G401 (cell line): ENCODE measurements at regions not wholly inside any gene's neighbourhood (a gene's known extent, or its start where the extent isn't known, plus 50 kb on each side); places are given as distances from the start of the nearest gene placed in this dataset.

Source experiments
- DNase-seq: peaks from one replicate; pipeline ENCODE4 v3.0.0-alpha.2; 2015; ENCODE audit warnings: low spot score
- in situ Hi-C: cut with HindIII; loops from 2 replicates; pipeline ENCODE4 v1.10.0; 2016; ENCODE audit warnings: low sequenced_read_pairs, mixed read lengths

GRCh38 chr12:24728366-24728765 lies 220.5 kb downstream of the BCAT1 start:
- in situ Hi-C loops: no loop called here

DNA sequence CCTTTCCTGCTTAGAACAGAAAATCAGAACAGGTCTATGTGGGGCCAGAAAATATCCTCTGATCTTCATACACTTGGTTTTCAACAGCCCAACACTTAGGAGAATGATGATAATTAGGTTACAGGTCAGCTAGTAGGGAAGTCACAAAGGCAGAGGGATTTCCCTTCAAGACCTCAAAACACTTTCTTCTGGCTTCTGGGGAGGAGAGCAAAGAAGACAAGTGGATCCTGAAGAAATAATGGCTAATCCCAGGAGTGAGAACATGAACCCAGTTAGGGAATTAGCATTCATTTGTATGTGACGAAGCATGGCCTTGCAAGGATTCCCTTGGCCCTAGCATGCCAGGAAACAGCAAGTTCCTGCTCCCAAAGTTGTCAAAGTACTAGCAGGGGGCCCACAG lies 223.3 kb downstream of the BCAT1 start:
- in situ Hi-C loops: no loop called here
- no peak for DNase-seq

More at GRCh38 chr12:24728366-24728765, 220.5 kb downstream of the BCAT1 start:
- no peak for DNase-seq

DNA sequence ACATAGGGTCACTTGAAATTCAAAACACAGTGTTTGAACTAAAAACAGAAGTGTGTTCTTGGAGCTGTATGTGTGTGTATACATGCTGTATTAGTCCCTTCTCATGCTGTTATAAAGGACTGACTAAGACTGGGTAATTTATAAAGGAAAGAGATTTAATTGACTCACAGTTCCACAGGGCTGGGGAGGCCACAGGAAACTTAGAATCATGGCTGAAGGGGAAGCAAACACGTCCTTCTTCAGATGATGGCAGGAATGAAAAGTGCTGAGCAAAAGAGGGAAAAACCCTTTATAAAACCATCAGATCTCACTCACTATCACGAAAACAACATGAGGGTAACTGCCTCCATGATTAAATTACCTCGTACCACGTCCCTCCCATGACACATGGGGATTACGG lies 224.1 kb downstream of the BCAT1 start:
- DNase-seq: no peak
- in situ Hi-C loops: no loop called here

DNA sequence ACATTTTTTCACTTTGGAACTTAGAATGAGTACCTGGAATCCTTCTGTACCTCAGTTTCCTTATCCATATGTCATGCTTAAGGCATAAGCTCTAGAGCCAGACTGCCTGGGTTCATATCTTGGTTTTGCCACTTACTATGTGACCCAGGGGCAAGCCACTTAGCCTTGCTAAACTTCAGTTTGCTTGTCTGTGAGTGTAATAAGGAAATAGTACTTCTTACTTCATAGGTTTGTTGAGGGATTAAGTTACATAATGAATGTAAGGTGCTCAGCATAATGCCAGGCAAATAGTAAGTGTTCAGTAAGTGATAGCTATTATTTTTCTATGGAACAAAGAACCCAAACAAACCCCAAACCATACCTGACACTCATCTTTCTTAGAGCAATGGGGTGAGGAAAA lies 225.1 kb downstream of the BCAT1 start:
- no peak for DNase-seq
- in situ Hi-C loops: no loop called here

GRCh38 chr12:24721191-24721590 lies 227.7 kb downstream of the BCAT1 start:
- DNase-seq: no peak
- in situ Hi-C loops: no loop called here

- in situ Hi-C loops: no loop called here
- DNase-seq: no peak
Observed at GRCh38 chr12:24719293-24719721, 229.6 kb downstream of the BCAT1 start.

- in situ Hi-C loops: no loop called here
- no peak for DNase-seq
Observed at GRCh38 chr12:24718617-24719016, 230.3 kb downstream of the BCAT1 start.

GRCh38 chr12:24714237-24714636 lies 234.7 kb downstream of the BCAT1 start:
- in situ Hi-C loops: no loop called here
- DNase-seq: no peak

GRCh38 chr12:24711056-24712008 lies 237.6 kb downstream of the BCAT1 start:
- DNase-seq: no peak
- in situ Hi-C loops: no loop called here

DNA sequence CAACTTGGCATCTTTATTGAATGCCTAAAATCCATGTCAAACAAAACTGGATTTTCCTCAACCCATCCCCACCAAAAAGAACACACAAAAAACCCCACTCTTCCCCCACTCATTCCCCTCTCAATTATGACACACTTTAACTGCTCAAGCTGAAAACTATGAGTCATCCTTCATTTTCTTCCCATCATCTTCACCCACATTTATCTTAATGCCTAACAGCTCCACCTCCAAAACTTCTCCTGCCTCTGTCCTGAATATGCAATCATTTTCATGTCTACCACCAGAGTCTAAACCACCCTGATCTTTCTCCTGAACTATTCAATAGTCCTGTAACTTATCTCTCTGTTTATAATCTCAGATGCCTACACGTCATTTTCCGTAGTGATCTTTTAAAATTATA lies 239.7 kb downstream of the BCAT1 start:
- DNase-seq: no peak
- in situ Hi-C loops: no loop called here

DNA sequence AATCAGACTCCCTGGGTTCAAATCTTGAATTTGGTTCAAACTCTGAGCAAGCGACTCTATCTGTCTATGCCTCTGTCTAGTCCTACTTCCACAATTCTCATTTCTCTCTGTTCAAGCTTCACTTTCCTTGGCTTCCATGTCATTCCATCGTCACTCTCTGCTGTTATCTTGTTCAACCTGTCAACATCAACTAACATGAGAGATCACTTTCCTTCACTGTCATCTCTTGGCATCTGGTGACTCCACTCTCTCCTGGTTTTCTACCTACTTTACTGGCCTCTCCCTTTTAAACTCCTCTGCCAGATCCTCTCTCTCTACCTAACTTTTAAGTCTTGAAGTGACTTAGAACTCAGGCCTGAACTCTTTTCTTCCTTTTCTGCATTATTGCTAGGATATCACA lies 240.2 kb downstream of the BCAT1 start:
- DNase-seq: no peak
- in situ Hi-C loops: no loop called here

DNA sequence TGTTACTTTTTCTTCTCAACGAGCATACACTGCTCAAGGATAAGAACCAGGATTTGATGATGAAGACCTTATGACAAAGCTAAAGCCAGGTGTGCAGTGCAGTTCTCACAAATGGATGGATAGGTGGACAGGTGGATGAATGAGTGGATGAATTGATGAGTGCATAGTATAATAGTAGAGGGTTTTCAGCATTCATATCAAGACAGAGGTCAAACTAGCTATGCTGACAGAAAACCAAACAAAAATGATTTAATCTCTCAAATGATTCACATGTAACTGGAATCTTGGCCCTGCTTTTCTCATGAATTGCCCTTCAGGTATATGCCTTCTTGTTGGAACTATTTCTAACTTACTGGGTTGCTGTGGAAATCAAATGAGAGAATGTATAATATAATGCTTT lies 240.9 kb downstream of the BCAT1 start:
- no peak for DNase-seq
- in situ Hi-C loops: no loop called here

DNA sequence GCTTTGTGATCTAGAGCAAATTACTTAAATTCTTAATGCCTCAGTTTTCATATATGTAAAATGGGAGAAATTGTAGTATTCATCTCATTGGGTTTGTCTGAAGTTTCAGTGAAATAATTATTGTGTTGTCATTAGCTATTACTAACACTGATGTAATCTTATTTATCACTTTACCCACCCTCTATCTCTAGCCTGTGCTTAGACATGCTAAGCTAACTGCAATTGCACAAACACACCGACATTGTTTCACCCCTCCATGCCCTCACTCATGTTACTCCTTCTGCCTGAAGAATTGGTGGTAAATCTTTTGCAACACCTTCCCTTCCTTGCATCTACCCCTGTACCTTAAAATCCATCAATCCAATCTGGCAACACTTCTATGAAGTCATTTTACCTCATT lies 241.6 kb downstream of the BCAT1 start:
- no peak for DNase-seq
- in situ Hi-C loops: no loop called here

GRCh38 chr12:24705741-24706358 lies 243.1 kb downstream of the BCAT1 start:
- no peak for DNase-seq
- in situ Hi-C loops: no loop called here

GRCh38 chr12:24705216-24705615 lies 243.7 kb downstream of the BCAT1 start:
- in situ Hi-C loops: no loop called here
- DNase-seq: no peak

DNA sequence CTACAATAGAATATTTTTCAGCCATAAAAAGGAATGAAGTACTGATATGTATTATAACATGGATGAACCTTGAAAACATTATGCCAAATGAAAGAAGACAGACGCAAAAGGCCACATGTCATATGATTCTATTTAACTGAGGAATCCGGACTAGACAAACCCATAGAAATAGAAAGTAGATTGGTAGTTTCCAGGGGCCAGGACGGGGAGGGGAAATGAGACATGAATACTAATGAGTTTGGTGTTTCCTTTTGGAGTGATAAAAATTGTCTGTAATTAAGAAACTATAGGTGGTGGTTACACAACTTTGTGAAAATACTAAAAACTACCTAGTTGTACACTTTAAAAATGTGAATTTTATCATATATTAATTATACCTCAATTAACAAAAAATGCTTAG lies 247.6 kb downstream of the BCAT1 start:
- no peak for DNase-seq
- in situ Hi-C loops: no loop called here

DNA sequence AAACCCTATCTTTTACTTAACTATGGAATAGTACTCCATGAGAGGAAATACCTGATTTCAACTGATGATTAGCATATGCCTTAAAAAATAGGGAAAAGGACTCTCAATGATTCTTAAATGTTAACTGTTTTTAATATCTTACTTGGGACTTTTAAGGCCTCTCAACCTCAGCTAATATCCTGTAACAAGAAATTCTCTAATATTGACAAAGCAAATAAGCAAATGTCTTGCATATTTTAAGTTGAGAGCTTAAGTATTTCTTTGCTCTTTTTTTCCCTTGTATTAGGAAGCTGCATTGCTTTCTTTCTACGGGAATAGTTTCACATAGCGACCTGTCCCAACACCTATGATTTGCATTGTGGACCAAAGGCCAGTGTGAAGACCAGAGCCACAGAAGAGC lies 249.9 kb downstream of the BCAT1 start:
- no peak for DNase-seq
- in situ Hi-C loops: no loop called here

- DNase-seq: no peak
- in situ Hi-C loops: no loop called here
Observed at GRCh38 chr12:24697769-24698168, 251.1 kb downstream of the BCAT1 start.

DNA sequence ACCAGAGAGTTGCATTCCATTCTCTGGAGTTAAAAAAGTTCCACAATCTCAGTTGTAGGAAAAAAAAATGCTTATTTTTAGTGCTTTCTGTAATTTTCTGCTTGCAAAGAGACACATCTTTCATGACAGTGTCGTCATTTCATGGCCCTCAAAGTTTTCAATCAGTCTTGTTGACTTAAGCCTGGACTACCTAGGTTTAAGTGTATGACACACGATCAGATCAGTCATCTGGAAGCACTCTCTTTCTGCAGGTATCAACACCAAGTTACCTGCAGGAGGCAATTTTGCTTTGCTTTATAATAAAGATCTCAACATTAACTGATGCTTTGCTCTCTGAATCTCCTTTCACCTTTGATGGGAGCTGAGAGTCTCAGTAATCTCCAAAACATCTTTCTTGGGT lies 251.6 kb downstream of the BCAT1 start:
- in situ Hi-C loops: no loop called here

GRCh38 chr12:24696800-24697199 lies 252.1 kb downstream of the BCAT1 start:
- no peak for DNase-seq
- in situ Hi-C loops: no loop called here

More for the DNA sequence above, 251.6 kb downstream of the BCAT1 start:
- DNase-seq: no peak
